IMR-90 (cell line): ENCODE measurements at regions not wholly inside any gene's neighbourhood (a gene's known extent, or its start where the extent isn't known, plus 50 kb on each side); places are given as distances from the start of the nearest gene placed in this dataset.

ENCODE experiments used
- ATAC-seq: fragments of 200-7000 bp; cut with Tn5 transposase; 2 replicates; pipeline ENCODE4 v1.9.1; 2020; ENCODE audit warnings: low read depth, mild to moderate bottlenecking, moderate library complexity
- BruUV-seq: library from RNA; stranded (reverse); fragments of 400-500 nt; replicated peaks from 2 replicates; lab custom pipeline; 2021; lab: Mats Ljungman, UMichigan
- CTCF ChIA-PET: fragments of 300-600 bp; formaldehyde crosslinking; extraction: SDS; loops from one replicate; lab custom pipeline; 2021; ENCODE audit warnings: antibody characterized with exemption; lab: Yijun Ruan, JAX
- POLR2A ChIA-PET: fragments of 300-600 bp; sonication (Branson Sonifier 250); formaldehyde crosslinking; loops from one replicate; lab custom pipeline; 2022; ENCODE audit warnings: antibody characterized with exemption; ENCODE audit not compliant: unreplicated experiment; lab: Charles Lee
- DNase-seq: peaks from one replicate; pipeline ENCODE4 v3.0.0; 2013
- H2AFZ ChIP-seq: replicated peaks from 2 replicates; pipeline ENCODE3; 2013; ENCODE audit warnings: low read length, mild to moderate bottlenecking; ENCODE audit not compliant: poor library complexity
- H2AK5ac ChIP-seq: 2 replicates; pipeline ENCODE4 v1.6.1; 2013; ENCODE audit warnings: low read depth, low read length, inconsistent platforms
- H2AK9ac ChIP-seq: replicated peaks from 2 replicates; pipeline ENCODE3; 2013; ENCODE audit warnings: mild to moderate bottlenecking, low read depth, low read length, moderate library complexity; ENCODE audit not compliant: poor library complexity
- H2BK120ac ChIP-seq: 2 replicates; pipeline ENCODE4 v1.6.1; 2013; ENCODE audit warnings: low read depth, low read length, inconsistent platforms
- H2BK15ac ChIP-seq: 3 replicates; pipeline ENCODE4 v1.6.1; 2013; ENCODE audit warnings: low read depth, low read length, inconsistent platforms
- H2BK20ac ChIP-seq: 2 replicates; pipeline ENCODE4 v1.6.1; 2013; ENCODE audit warnings: low read depth, mild to moderate bottlenecking, inconsistent platforms, low read length, moderate library complexity
- H2BK5ac ChIP-seq: 2 replicates; pipeline ENCODE4 v1.6.1; 2013; ENCODE audit warnings: mild to moderate bottlenecking, low read depth, low read length, inconsistent platforms; ENCODE audit not compliant: poor library complexity, severe bottlenecking
- H3K14ac ChIP-seq: replicated peaks from 2 replicates; pipeline ENCODE4 v1.6.1; 2013; ENCODE audit warnings: low read depth, low read length, inconsistent platforms
- H3K18ac ChIP-seq: 2 replicates; pipeline ENCODE4 v1.6.1; 2013; ENCODE audit warnings: low read depth, low read length, control low read depth
- H3K23ac ChIP-seq: 2 replicates; pipeline ENCODE4 v1.6.1; 2013; ENCODE audit warnings: low read depth, low read length, inconsistent platforms
- H3K27ac ChIP-seq: 2 replicates; pipeline ENCODE4 v1.5.1; 2013; ENCODE audit warnings: mild to moderate bottlenecking, control low read depth, low read length; ENCODE audit not compliant: insufficient read depth
- H3K27me3 ChIP-seq: 2 replicates; pipeline ENCODE4 v1.6.1; 2013; ENCODE audit warnings: low read length; ENCODE audit not compliant: control insufficient read depth, insufficient read depth
- H3K36me3 ChIP-seq: 2 replicates; pipeline ENCODE4 v1.6.1; 2013; ENCODE audit warnings: low read length, mixed read lengths; ENCODE audit not compliant: control insufficient read depth, insufficient read depth
- H3K4ac ChIP-seq: 2 replicates; pipeline ENCODE4 v1.6.1; 2013; ENCODE audit warnings: low read depth, low read length, inconsistent platforms
- H3K4me1 ChIP-seq: 2 replicates; pipeline ENCODE4 v1.6.1; 2013; ENCODE audit warnings: low read length, mixed read lengths; ENCODE audit not compliant: control insufficient read depth, insufficient read depth
- H3K4me2 ChIP-seq: 2 replicates; pipeline ENCODE4 v1.6.1; 2013; ENCODE audit warnings: low read depth, mild to moderate bottlenecking, control low read depth, low read length, moderate library complexity
- H3K4me3 ChIP-seq: 2 replicates; pipeline ENCODE4 v1.5.1; 2013; ENCODE audit warnings: low read depth, mild to moderate bottlenecking, control low read depth, low read length, moderate library complexity; ENCODE audit not compliant: insufficient read depth
- H3K56ac ChIP-seq: 2 replicates; pipeline ENCODE4 v1.6.1; 2013; ENCODE audit warnings: low read length, inconsistent platforms; ENCODE audit not compliant: insufficient read depth; ENCODE audit errors: extremely low read depth
- H3K79me1 ChIP-seq, 2 experiments: 2 replicates each; pipeline ENCODE4 v1.6.1; 2013; ENCODE audit warnings: low read length in 2 of 2, inconsistent platforms in 1 of 2, low read depth in 1 of 2
- H3K9ac ChIP-seq: 2 replicates; pipeline ENCODE4 v1.6.1; 2013; ENCODE audit warnings: low read depth, low read length, control low read depth
- H3K9me1 ChIP-seq: 2 replicates; pipeline ENCODE4 v1.6.1; 2013; ENCODE audit warnings: low read length, inconsistent platforms; ENCODE audit not compliant: insufficient read depth
- H3K9me3 ChIP-seq: 2 replicates; pipeline ENCODE4 v1.6.1; 2013; ENCODE audit warnings: low read length; ENCODE audit not compliant: control insufficient read depth, insufficient read depth
- H4K20me1 ChIP-seq: 2 replicates; pipeline ENCODE4 v1.6.1; 2013; ENCODE audit warnings: low read length, inconsistent platforms; ENCODE audit not compliant: insufficient read depth
- H4K5ac ChIP-seq: 2 replicates; pipeline ENCODE4 v1.6.1; 2013; ENCODE audit warnings: mild to moderate bottlenecking, low read depth, low read length, control low read depth
- H4K8ac ChIP-seq, 2 experiments: 2 replicates each; pipeline ENCODE4 v1.6.1; 2013; ENCODE audit warnings: low read depth in 2 of 2, low read length in 2 of 2, control low read depth in 1 of 2, inconsistent platforms in 1 of 2
- H4K91ac ChIP-seq: 2 replicates; pipeline ENCODE4 v1.6.1; 2013; ENCODE audit warnings: low read depth, low read length, inconsistent platforms; ENCODE audit not compliant: insufficient read depth
- BHLHE40 ChIP-seq: fragments of 150-350 bp; IDR thresholded peaks from 2 replicates; pipeline ENCODE4 v1.6.1; 2016; ENCODE audit warnings: mild to moderate bottlenecking, low read depth, low read length
- POLR2A ChIP-seq: IDR thresholded peaks from 2 replicates; pipeline ENCODE4 v1.6.1; 2012; ENCODE audit warnings: mild to moderate bottlenecking, low read depth, low read length
- WGBS, 2 experiments: methylation state at CpG; one replicate each; pipeline versions ENCODE4 v1.1.5 to v1.1.7; 2013; ENCODE audit warnings: missing lambda C conversion rate in 2 of 2; ENCODE audit not compliant: insufficient read length in 1 of 2; ENCODE audit errors: extremely low coverage in 2 of 2; 5-methylcytosine and 5-hydroxymethylcytosine counted together
- dilution Hi-C: fragments of 300-500 bp; cut with HindIII; formaldehyde crosslinking; loops from one replicate; pipeline ENCODE4 v1.14.3; 2018; ENCODE audit warnings: low sequenced_read_pairs; ENCODE audit not compliant: unreplicated experiment
- in situ Hi-C: fragments of 300-500 bp; cut with MboI; formaldehyde crosslinking; loops from 3 replicates; pipeline ENCODE4 v1.14.3; 2019; ENCODE audit warnings: low sequenced_read_pairs, inconsistent platforms, mixed read lengths
- intact Hi-C: fragments of 100-400 bp; cut with micrococcal nuclease; formaldehyde crosslinking; loops from 2 replicates; pipeline ENCODE4 v1.10.0; 2022

DNA sequence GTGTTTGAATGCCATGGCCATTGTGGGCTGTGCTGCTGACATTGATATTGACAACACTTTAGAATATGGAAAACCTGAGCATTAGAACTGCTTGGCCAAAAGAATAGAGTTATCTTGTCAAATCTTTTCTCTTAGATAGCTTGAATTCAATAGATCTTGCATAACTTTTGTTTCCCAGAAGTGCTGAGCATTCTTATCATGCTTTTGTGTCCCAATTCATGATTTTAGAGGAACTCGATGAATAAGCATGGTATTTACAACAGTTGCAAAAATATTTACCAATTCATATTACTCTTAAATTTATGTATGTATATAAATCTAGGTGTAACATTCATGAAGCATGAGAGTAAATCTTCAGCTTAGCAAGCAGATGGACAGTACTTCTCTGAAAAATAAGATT lies 508.0 kb downstream of the BCL11A start:
- ChIA-PET CTCF (no interaction called here), POLR2A (no interaction called here)
- TF ChIP-seq BHLHE40 (no peak), POLR2A (no peak)
- no peak overlapping the region for H2AK9ac ChIP-seq
- WGBS, 2 experiments: no CpG with 5 or more reads among the region's 1 CpG
- no peaks in the 10 kb centered on the region for H3K27me3 ChIP-seq
- H3K4me2 ChIP-seq: no peak overlapping the region
- ATAC-seq: no peak
- dilution Hi-C loops (no loop called here), in situ Hi-C loops (no loop called here), intact Hi-C loops (no loop called here)
- no peak overlapping the region for H3K9ac ChIP-seq
- peaks cover 6% of the 10 kb centered on the region; the same call in 1 of the 2 replicates for H3K9me3 ChIP-seq
- no peak overlapping the region for H2AK5ac ChIP-seq
- H3K56ac ChIP-seq: no peak overlapping the region
- no peak overlapping the region for H3K27ac ChIP-seq
- H2BK5ac ChIP-seq: no peak overlapping the region
- H3K4ac ChIP-seq: no peak overlapping the region
- H2BK120ac ChIP-seq: no peak overlapping the region
- no peaks in the 10 kb centered on the region for H3K36me3 ChIP-seq
- no peak overlapping the region for H3K18ac ChIP-seq
- H4K20me1 ChIP-seq: no peaks in the 10 kb centered on the region
- no peaks in the 10 kb centered on the region for H3K4me1 ChIP-seq
- no peaks in the 10 kb centered on the region for H3K79me1 ChIP-seq
- H4K8ac ChIP-seq: no peak overlapping the region
- H4K5ac ChIP-seq: no peak overlapping the region
- BruUV-seq: no TSS peak
- H2BK15ac ChIP-seq: no peak overlapping the region
- H3K4me3 ChIP-seq: no peak overlapping the region
- H2BK20ac ChIP-seq: no peak overlapping the region
- H3K23ac ChIP-seq: no peak overlapping the region
- no peak overlapping the region for H2AFZ ChIP-seq
- H3K14ac ChIP-seq: no peak overlapping the region
- H3K9me1 ChIP-seq: no peaks in the 10 kb centered on the region
- no peak for DNase-seq
- no peak overlapping the region for H4K91ac ChIP-seq
